ENCODE measurements at regions not wholly inside any gene's neighbourhood (a gene's known extent, or its start where the extent isn't known, plus 50 kb on each side); places are given as distances from the start of the nearest gene placed in this dataset.
"Not testable (repeated sequence)": the region's sequence is repeated elsewhere in the genome, so short reads cannot be mapped to it uniquely, and the experiment has no call there.

DNA sequence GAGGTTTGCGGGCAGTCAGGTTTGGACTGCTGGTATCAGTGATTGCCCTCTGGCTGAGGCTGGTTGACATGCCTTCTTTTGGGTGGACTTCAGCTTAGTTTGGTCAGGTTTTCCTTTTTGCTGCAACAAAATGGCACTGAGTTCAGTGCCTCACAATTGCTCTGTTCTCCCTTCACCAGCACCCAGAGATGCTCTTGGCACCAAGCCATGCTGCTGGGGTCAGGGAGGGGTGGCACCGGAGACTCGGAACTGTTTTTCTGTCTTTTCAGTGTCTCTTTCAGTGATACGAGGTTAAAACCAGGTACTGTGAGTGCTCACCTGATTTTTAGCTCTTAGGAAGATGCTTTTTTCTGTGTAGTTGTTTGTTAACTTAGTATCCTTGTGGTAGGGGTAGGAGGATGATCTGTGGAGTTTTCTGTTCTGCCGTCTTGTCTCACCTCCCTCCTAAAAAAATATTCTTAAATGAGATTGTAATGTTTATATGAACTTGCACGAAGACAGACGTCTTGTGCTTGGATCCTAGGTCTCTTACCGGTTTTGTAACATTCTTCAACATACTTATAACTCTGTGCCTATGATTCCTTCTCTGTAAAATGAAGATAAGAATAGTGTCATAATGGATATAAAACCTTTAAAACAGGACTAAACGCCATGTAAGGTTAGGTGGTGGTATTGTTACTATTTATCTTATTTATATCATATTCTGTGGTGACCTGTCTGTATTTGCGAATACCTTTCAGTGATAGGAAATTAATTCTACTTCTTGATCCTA, 160.6 kb downstream of the POTEM start:
- not testable (repeated sequence) for H3K27me3 ChIP-seq (ENCODE audit: insufficient read depth, low read length); H3K36me3 ChIP-seq (ENCODE audit: insufficient read depth, low read depth, low read length); H3K27ac ChIP-seq (ENCODE audit: low read length); H3K9ac ChIP-seq (ENCODE audit: low read depth, low read length); H3K4me1 ChIP-seq (ENCODE audit: insufficient read depth, low read length); H3K4me3 ChIP-seq (ENCODE audit: low read length)
- peaks cover 23% of the 10 kb centered on the region for H3K9me3 ChIP-seq (ENCODE audit: insufficient read depth, low read depth, low read length)

DNA sequence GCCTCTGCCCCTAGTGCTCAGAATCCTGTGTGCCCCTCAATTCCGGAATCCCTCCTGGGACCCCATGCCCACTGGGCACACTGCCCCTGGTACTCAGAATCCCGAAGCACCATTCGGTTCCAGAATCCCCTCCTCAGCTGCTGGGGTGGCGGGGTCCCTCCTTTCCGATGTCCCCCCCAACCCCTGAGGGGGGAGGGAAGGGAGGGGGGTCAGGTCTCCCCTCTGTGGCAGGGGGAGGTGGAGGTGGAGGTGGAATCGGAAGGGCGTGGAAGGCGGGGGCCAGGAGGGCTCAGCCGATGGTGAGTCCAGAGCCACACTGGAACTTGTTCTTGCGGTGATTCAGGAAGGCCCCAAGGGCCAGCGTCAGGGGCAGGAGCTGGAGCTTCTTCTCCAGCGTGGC, 164.3 kb downstream of the POTEM start:
- H3K27me3 ChIP-seq (ENCODE audit: insufficient read depth, low read length); H3K4me3 ChIP-seq (ENCODE audit: low read length); H3K36me3 ChIP-seq (ENCODE audit: insufficient read depth, low read depth, low read length); H3K4me1 ChIP-seq (ENCODE audit: insufficient read depth, low read length); H3K9ac ChIP-seq (ENCODE audit: low read depth, low read length); H3K27ac ChIP-seq (ENCODE audit: low read length): not testable (repeated sequence)
- H3K9me3 ChIP-seq (ENCODE audit: insufficient read depth, low read depth, low read length): peaks cover 11% of the 10 kb centered on the region

GRCh38 chr14:19132013-19132835, 165.0 kb downstream of the POTEM start:
- H3K9ac ChIP-seq (ENCODE audit: low read depth, low read length); H3K27me3 ChIP-seq (ENCODE audit: insufficient read depth, low read length); H3K4me3 ChIP-seq (ENCODE audit: low read length); H3K4me1 ChIP-seq (ENCODE audit: insufficient read depth, low read length); H3K27ac ChIP-seq (ENCODE audit: low read length); H3K36me3 ChIP-seq (ENCODE audit: insufficient read depth, low read depth, low read length): not testable (repeated sequence)
- peaks cover 11% of the 10 kb centered on the region for H3K9me3 ChIP-seq (ENCODE audit: insufficient read depth, low read depth, low read length)

- H3K36me3 ChIP-seq (ENCODE audit: insufficient read depth, low read depth, low read length); H3K9me3 ChIP-seq (ENCODE audit: insufficient read depth, low read depth, low read length); H3K9ac ChIP-seq (ENCODE audit: low read depth, low read length); H3K4me1 ChIP-seq (ENCODE audit: insufficient read depth, low read length); H3K27ac ChIP-seq (ENCODE audit: low read length); H3K27me3 ChIP-seq (ENCODE audit: insufficient read depth, low read length); H3K4me3 ChIP-seq (ENCODE audit: low read length): not testable (repeated sequence)
Measured at GRCh38 chr14:19132836-19133120, 165.5 kb downstream of the POTEM start.

GRCh38 chr14:19157106-19157709, 190.0 kb downstream of the POTEM start:
- not testable (repeated sequence) for H3K9me3 ChIP-seq (ENCODE audit: insufficient read depth, low read depth, low read length); H3K9ac ChIP-seq (ENCODE audit: low read depth, low read length); H3K27ac ChIP-seq (ENCODE audit: low read length); H3K4me1 ChIP-seq (ENCODE audit: insufficient read depth, low read length); H3K27me3 ChIP-seq (ENCODE audit: insufficient read depth, low read length); H3K4me3 ChIP-seq (ENCODE audit: low read length); H3K36me3 ChIP-seq (ENCODE audit: insufficient read depth, low read depth, low read length)

DNA sequence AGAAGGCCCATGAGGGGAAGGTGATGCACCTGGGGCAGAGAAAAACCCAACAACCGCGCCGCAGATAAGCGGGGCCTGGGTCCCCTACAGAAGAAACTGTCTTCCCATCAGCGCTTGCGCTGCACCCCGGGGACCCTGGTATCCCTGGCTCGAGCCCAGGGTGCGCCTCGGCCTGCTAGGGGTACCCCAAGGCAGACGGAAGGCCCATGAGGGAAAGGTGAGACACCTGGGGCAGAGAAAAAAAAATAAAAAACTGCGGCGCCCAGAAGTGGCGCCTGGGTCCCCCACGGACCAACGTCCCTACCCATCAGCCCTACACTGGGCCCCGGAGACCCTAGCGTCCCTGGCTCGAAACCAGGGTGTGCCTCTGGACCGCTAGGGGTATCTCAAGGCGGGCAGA, 190.8 kb downstream of the POTEM start:
- not testable (repeated sequence) for H3K9ac ChIP-seq (ENCODE audit: low read depth, low read length); H3K4me3 ChIP-seq (ENCODE audit: low read length); H3K4me1 ChIP-seq (ENCODE audit: insufficient read depth, low read length); H3K27ac ChIP-seq (ENCODE audit: low read length); H3K36me3 ChIP-seq (ENCODE audit: insufficient read depth, low read depth, low read length); H3K27me3 ChIP-seq (ENCODE audit: insufficient read depth, low read length)
- peaks cover 12% of the 10 kb centered on the region for H3K9me3 ChIP-seq (ENCODE audit: insufficient read depth, low read depth, low read length)

- not testable (repeated sequence) for H3K9ac ChIP-seq (ENCODE audit: low read depth, low read length); H3K27ac ChIP-seq (ENCODE audit: low read length); H3K27me3 ChIP-seq (ENCODE audit: insufficient read depth, low read length); H3K4me3 ChIP-seq (ENCODE audit: low read length); H3K4me1 ChIP-seq (ENCODE audit: insufficient read depth, low read length); H3K36me3 ChIP-seq (ENCODE audit: insufficient read depth, low read depth, low read length)
- H3K9me3 ChIP-seq (ENCODE audit: insufficient read depth, low read depth, low read length): peaks cover 12% of the 10 kb centered on the region
Measured at GRCh38 chr14:19158588-19158987, 191.4 kb downstream of the POTEM start.

DNA sequence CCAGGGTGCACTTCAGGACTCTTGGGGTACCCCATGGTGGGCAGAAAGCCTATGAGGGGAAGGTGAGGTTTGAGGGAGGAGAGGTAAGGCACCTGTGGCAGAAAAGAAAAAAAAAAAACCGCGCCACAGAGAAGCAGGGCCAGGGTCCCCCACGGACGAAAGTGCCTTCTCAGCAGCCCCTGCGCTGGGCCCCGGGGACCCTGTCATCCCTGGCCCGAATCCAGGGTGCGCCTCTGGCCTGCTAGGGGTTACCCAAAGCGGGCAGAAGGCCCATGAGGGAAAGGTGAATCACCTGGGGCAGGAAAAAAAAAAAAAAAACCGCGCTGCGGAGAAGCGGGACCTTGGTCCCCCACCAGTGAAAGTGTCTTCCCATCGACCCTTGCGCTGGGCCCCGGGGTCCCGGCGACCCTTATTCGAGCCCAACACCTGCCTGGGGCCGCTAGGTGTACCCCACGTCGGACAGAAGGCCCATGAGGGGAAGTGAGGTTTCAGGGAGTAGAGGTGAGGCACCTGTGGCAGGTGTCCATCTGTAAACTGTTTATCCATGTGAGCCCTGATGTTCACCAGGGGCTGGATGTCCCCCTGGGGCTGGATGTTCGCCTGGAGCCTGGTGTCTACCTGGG, 191.9 kb downstream of the POTEM start:
- peaks cover 18% of the 10 kb centered on the region for H3K9me3 ChIP-seq (ENCODE audit: insufficient read depth, low read depth, low read length)

DNA sequence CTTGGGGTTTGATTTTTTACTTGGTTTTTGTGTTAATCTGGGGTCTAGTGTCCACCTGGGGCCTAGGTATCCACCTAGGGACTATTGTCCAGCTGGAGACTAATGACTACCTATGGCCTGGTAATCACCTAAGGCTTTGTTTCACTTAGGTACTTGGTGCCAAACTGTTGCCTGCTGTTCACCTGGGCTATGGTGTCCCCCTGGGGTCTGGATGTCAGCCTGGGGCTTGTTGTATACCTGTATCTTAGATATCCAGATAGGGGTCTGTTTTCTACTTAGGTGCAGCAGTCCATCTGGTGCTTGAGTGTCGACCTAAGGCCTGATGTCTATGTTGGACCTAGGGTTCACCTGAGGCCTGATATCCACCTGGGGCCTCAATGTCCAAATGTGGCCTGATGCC, 193.1 kb downstream of the POTEM start:
- H3K4me1 ChIP-seq (ENCODE audit: insufficient read depth, low read length); H3K4me3 ChIP-seq (ENCODE audit: low read length); H3K27me3 ChIP-seq (ENCODE audit: insufficient read depth, low read length); H3K27ac ChIP-seq (ENCODE audit: low read length); H3K36me3 ChIP-seq (ENCODE audit: insufficient read depth, low read depth, low read length); H3K9ac ChIP-seq (ENCODE audit: low read depth, low read length): not testable (repeated sequence)
- H3K9me3 ChIP-seq (ENCODE audit: insufficient read depth, low read depth, low read length): peaks cover 18% of the 10 kb centered on the region

More for the DNA sequence above, 191.9 kb downstream of the POTEM start:
- not testable (repeated sequence) for H3K4me1 ChIP-seq (ENCODE audit: insufficient read depth, low read length); H3K27me3 ChIP-seq (ENCODE audit: insufficient read depth, low read length); H3K9ac ChIP-seq (ENCODE audit: low read depth, low read length); H3K36me3 ChIP-seq (ENCODE audit: insufficient read depth, low read depth, low read length); H3K4me3 ChIP-seq (ENCODE audit: low read length); H3K27ac ChIP-seq (ENCODE audit: low read length)

DNA sequence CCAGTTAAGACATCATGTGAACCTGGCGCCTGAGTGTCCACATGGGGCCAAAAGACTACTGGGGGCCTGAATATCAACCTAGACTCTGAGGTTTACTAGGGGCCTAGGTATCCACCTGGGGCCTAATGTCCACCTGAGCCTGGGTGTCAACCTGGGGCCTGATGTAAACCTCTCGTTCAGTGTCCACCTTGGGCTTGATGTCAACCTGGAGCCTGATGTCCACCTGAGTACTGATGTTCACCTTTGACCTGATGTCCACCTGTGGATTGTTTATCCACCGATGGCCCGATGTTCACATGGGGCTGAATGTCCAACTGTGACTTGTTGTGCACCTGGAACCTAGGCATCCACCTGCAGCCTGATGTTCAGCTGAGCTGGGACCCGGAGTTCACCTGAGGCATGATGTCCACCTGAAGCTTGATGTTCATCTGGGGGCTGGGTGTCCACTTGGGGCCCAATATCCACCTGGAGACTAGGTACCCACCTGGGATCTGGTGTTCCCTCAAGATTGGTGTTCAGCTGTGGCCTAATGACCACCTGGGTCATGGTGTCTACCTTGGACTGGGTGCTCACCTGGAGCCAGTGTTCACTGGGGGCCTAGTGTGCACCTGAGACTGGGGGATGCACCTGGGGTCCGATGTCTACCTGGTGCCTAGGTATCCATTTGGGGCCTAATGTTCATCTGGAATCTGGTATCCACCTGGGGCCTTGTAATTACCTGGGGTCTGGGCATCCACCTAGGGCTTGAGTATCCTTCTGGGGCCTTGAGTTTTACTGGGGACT, 194.2 kb downstream of the POTEM start:
- H3K36me3 ChIP-seq (ENCODE audit: insufficient read depth, low read depth, low read length); H3K4me1 ChIP-seq (ENCODE audit: insufficient read depth, low read length); H3K27ac ChIP-seq (ENCODE audit: low read length); H3K9ac ChIP-seq (ENCODE audit: low read depth, low read length); H3K27me3 ChIP-seq (ENCODE audit: insufficient read depth, low read length): not testable (repeated sequence)
- peaks cover 22% of the 10 kb centered on the region for H3K9me3 ChIP-seq (ENCODE audit: insufficient read depth, low read depth, low read length)
- 0 out of 2 replicates have a peak overlapping the region, but pooled peaks have one; percentile 9 for H3K4me3 ChIP-seq (ENCODE audit: low read length)

- not testable (repeated sequence) for H3K4me1 ChIP-seq (ENCODE audit: insufficient read depth, low read length); H3K27me3 ChIP-seq (ENCODE audit: insufficient read depth, low read length); H3K4me3 ChIP-seq (ENCODE audit: low read length); H3K9ac ChIP-seq (ENCODE audit: low read depth, low read length); H3K36me3 ChIP-seq (ENCODE audit: insufficient read depth, low read depth, low read length); H3K27ac ChIP-seq (ENCODE audit: low read length)
- peaks cover 25% of the 10 kb centered on the region for H3K9me3 ChIP-seq (ENCODE audit: insufficient read depth, low read depth, low read length)
Measured at GRCh38 chr14:19162034-19162706, 194.9 kb downstream of the POTEM start.

Measured in iPS-20b (cell line).